Duodenal mucosa (tissue), 2 donors: ENCODE measurements at regions not wholly inside any gene's neighbourhood (a gene's known extent, or its start where the extent isn't known, plus 50 kb on each side); places are given as distances from the start of the nearest gene placed in this dataset.
"Not testable (repeated sequence)": the region's sequence is repeated elsewhere in the genome, so short reads cannot be mapped to it uniquely, and the experiment has no call there.

Experiments used
- H3K27ac ChIP-seq: one replicate; pipeline ENCODE4 v1.7.0; 2013; ENCODE audit warnings: low read depth, low read length
- H3K27me3 ChIP-seq, 2 donors: one replicate each; pipeline ENCODE4 v1.7.0; 2013; ENCODE audit warnings: low read length in 2 of 2, control low read depth in 1 of 2; ENCODE audit not compliant: insufficient read depth in 2 of 2, control insufficient read depth in 1 of 2
- H3K36me3 ChIP-seq, 2 donors: one replicate each; pipeline ENCODE4 v1.7.0; 2013; ENCODE audit warnings: low read length in 2 of 2, control low read depth in 1 of 2; ENCODE audit not compliant: insufficient read depth in 2 of 2, control insufficient read depth in 1 of 2
- H3K4me1 ChIP-seq, 2 donors: one replicate each; pipeline ENCODE4 v1.7.0; 2013; ENCODE audit warnings: low read length in 2 of 2, control low read depth in 1 of 2; ENCODE audit not compliant: insufficient read depth in 2 of 2, control insufficient read depth in 1 of 2
- H3K4me3 ChIP-seq, 2 donors: one replicate each; pipeline ENCODE4 v1.7.0; 2013; ENCODE audit warnings: low read length in 2 of 2, low read depth in 1 of 2
- H3K9ac ChIP-seq, 2 donors: one replicate each; pipeline ENCODE4 v1.7.0; 2013; ENCODE audit warnings: low read length in 2 of 2, low read depth in 1 of 2
- H3K9me3 ChIP-seq, 2 donors: one replicate each; pipeline ENCODE4 v1.7.0; 2013; ENCODE audit warnings: low read length in 2 of 2, control low read depth in 1 of 2; ENCODE audit not compliant: control insufficient read depth in 1 of 2

- H3K4me1 ChIP-seq, H3K27ac ChIP-seq, H3K4me3 ChIP-seq, H3K9ac ChIP-seq, H3K9me3 ChIP-seq, H3K27me3 ChIP-seq, H3K36me3 ChIP-seq: not testable (repeated sequence)
Measured at GRCh38 chr4:127478271-127478670, 154.5 kb upstream of the INTU start.

GRCh38 chr4:127479031-127479622 lies 153.6 kb upstream of the INTU start:
- H3K9me3 ChIP-seq: peaks cover 0 to 3% of the 10 kb centered on the region in 2 donors
- no peaks in the 10 kb centered on the region for H3K36me3 ChIP-seq
- H3K4me1 ChIP-seq: no peaks in the 10 kb centered on the region

DNA sequence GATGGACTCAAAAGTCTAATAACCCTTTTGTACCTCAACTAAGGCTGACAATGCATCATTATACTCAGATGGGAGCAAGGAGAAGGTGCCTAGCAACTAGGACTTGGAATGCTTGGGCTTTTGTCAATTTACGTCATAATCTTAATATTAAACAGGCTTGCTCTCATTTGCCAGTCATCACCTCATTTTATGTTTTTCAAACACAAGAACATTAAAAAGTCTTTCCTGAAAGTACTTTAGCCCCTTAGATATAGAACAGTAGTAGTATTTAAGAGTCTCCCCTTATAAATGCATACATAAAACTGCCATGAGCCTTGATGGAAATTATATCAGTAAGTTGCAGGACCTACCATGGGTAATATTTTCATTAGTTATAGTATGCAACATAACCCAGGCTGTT lies 150.7 kb upstream of the INTU start:
- Histone ChIP-seq H3K4me1 (no peaks in the 10 kb centered on the region), H3K9me3 (peaks cover 0 to 3% of the 10 kb centered on the region in 2 donors), H3K27ac (no peak overlapping the region), H3K9ac (no peak overlapping the region), H3K36me3 (no peaks in the 10 kb centered on the region), H3K27me3 (no peaks in the 10 kb centered on the region), H3K4me3 (no peak overlapping the region)

More at GRCh38 chr4:127479031-127479622, 153.6 kb upstream of the INTU start:
- no peak overlapping the region for H3K27ac ChIP-seq
- no peaks in the 10 kb centered on the region for H3K27me3 ChIP-seq
- no peak overlapping the region for H3K4me3 ChIP-seq
- no peak overlapping the region for H3K9ac ChIP-seq

- no peak overlapping the region for H3K4me3 ChIP-seq
- no peaks in the 10 kb centered on the region for H3K27me3 ChIP-seq
- H3K27ac ChIP-seq: no peak overlapping the region
- no peaks in the 10 kb centered on the region for H3K36me3 ChIP-seq
- H3K9me3 ChIP-seq: no peaks in the 10 kb centered on the region
- H3K4me1 ChIP-seq: no peaks in the 10 kb centered on the region
- H3K9ac ChIP-seq: no peak overlapping the region
Measured at GRCh38 chr4:127484117-127484516, 148.6 kb upstream of the INTU start.

GRCh38 chr4:127486248-127486647 lies 146.5 kb upstream of the INTU start:
- no peaks in the 10 kb centered on the region for H3K4me1 ChIP-seq

DNA sequence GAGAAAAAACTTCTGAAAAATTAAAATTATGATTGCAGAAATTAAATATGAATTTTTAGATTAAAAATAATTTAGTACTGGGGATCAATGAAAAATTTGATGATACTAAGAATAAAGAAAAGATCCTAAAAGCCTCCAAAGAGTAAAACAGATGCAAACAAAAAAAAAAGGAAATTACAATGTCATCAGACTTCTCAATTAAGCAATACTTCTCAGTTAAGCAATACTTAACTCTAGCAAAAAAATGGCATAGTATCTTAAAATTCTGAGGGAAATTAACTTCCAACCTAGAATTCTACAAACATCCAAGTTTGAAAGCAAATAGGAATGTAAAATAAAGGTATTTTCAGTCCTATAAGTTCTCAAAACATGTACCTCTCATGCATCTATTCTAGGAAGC lies 141.2 kb upstream of the INTU start:
- no peaks in the 10 kb centered on the region for H3K27me3 ChIP-seq
- H3K36me3 ChIP-seq: no peaks in the 10 kb centered on the region
- H3K9me3 ChIP-seq: no peaks in the 10 kb centered on the region
- H3K27ac ChIP-seq: no peak overlapping the region
- H3K4me3 ChIP-seq: no peak overlapping the region
- H3K4me1 ChIP-seq: no peaks in the 10 kb centered on the region
- H3K9ac ChIP-seq: no peak overlapping the region

More at GRCh38 chr4:127486248-127486647, 146.5 kb upstream of the INTU start:
- Histone ChIP-seq H3K27me3 (no peaks in the 10 kb centered on the region), H3K9ac (no peak overlapping the region), H3K9me3 (no peaks in the 10 kb centered on the region), H3K27ac (no peak overlapping the region), H3K4me3 (no peak overlapping the region), H3K36me3 (no peaks in the 10 kb centered on the region)

DNA sequence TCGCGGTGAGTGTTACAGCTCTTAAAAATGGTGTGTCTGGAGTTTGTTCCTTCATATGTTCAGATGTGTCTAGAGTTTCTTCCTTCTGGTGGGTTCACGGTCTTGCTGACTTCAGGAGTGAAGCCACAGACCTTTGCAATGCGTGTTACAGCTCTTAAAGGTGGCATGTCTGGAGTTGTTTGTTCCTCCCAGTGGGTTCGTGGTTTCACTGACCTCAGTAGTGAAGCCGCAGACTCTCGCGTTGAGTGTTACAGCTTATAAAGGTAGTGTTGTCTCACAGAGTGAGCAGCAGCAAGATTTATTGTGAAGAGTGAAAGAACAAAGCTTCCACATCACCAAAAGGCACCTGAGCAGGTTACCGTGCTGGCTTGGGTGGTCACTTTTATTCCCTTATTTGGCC lies 135.9 kb upstream of the INTU start:
- H3K4me1 ChIP-seq, H3K9ac ChIP-seq, H3K9me3 ChIP-seq, H3K27me3 ChIP-seq, H3K36me3 ChIP-seq, H3K27ac ChIP-seq, H3K4me3 ChIP-seq: not testable (repeated sequence)

DNA sequence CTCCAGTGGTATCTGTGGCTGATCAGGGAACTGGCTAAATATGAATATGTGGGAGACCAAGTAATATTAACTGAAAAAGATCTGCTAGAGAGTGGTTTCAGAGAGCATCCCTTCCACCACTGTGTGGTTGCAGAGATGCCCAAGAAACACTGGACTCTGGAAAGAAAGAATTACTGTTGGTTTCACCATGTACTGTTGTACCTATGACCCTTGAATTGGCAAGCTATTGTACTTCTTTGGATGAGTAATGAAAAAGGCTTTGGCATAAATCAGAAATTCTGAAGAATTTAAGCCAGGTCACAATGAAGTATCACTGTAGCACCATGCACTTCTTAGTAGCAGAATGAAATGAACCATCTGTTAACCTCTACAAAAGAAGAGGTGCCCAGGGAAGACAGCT lies 134.4 kb upstream of the INTU start:
- Histone ChIP-seq H3K27ac (no peak overlapping the region), H3K4me3 (no peak overlapping the region), H3K27me3 (no peaks in the 10 kb centered on the region), H3K36me3 (no peaks in the 10 kb centered on the region), H3K4me1 (no peaks in the 10 kb centered on the region), H3K9me3 (no peaks in the 10 kb centered on the region), H3K9ac (no peak overlapping the region)

- no peaks in the 10 kb centered on the region for H3K4me1 ChIP-seq
- no peak overlapping the region for H3K4me3 ChIP-seq
- H3K27ac ChIP-seq: no peak overlapping the region
- no peaks in the 10 kb centered on the region for H3K27me3 ChIP-seq
- H3K9me3 ChIP-seq: no peaks in the 10 kb centered on the region
- H3K36me3 ChIP-seq: no peaks in the 10 kb centered on the region
- no peak overlapping the region for H3K9ac ChIP-seq
Measured at GRCh38 chr4:127500242-127500641, 132.5 kb upstream of the INTU start.

DNA sequence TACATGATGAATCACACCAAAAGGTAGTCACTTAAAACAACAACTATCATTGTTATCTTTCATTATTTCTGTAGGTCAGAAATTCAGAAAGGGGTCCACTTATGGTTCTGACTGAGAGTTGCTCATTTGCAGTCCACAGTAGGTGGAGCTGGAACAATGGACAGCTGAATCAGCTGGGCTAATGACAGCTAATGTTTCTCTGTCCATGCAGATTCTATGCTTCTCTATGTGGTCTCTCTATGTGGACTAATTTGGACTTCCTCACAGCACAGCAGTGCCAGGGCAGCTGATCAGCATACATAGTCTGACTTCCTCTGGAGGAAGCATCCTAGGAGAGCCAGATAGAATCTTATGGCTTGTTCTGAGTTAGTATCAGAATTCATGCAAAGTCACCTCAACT lies 131.7 kb upstream of the INTU start:
- no peaks in the 10 kb centered on the region for H3K27me3 ChIP-seq
- H3K27ac ChIP-seq: no peak overlapping the region
- no peak overlapping the region for H3K9ac ChIP-seq
- no peak overlapping the region for H3K4me3 ChIP-seq
- H3K9me3 ChIP-seq: no peaks in the 10 kb centered on the region
- H3K36me3 ChIP-seq: no peaks in the 10 kb centered on the region
- H3K4me1 ChIP-seq: no peaks in the 10 kb centered on the region

GRCh38 chr4:127503111-127503510 lies 129.6 kb upstream of the INTU start:
- Histone ChIP-seq H3K4me3 (no peak overlapping the region), H3K9me3 (no peaks in the 10 kb centered on the region), H3K4me1 (no peaks in the 10 kb centered on the region), H3K27me3 (no peaks in the 10 kb centered on the region), H3K36me3 (no peaks in the 10 kb centered on the region), H3K9ac (no peak overlapping the region), H3K27ac (no peak overlapping the region)
